ENCODE measurements at regions not wholly inside any gene's neighbourhood (a gene's known extent, or its start where the extent isn't known, plus 50 kb on each side); places are given as distances from the start of the nearest gene placed in this dataset.

- Mint-ChIP-seq H3K36me3 (ENCODE audit: insufficient read depth) (no peaks in the 10 kb centered on the region), H3K4me1 (ENCODE audit: low read depth) (peaks cover 30% of the 10 kb centered on the region), H3K4me3 (ENCODE audit: low read depth) (peak overlapping the region; percentile 64), H3K27ac (peak overlapping the region; percentile 88), H3K27me3 (peaks cover 67% of the 10 kb centered on the region), H3K9me3 (ENCODE audit: low read depth) (no peaks in the 10 kb centered on the region)
- DNase-seq (ENCODE audit: low spot score, unreplicated experiment): no peak
- TF ChIP-seq, protein P1, sequence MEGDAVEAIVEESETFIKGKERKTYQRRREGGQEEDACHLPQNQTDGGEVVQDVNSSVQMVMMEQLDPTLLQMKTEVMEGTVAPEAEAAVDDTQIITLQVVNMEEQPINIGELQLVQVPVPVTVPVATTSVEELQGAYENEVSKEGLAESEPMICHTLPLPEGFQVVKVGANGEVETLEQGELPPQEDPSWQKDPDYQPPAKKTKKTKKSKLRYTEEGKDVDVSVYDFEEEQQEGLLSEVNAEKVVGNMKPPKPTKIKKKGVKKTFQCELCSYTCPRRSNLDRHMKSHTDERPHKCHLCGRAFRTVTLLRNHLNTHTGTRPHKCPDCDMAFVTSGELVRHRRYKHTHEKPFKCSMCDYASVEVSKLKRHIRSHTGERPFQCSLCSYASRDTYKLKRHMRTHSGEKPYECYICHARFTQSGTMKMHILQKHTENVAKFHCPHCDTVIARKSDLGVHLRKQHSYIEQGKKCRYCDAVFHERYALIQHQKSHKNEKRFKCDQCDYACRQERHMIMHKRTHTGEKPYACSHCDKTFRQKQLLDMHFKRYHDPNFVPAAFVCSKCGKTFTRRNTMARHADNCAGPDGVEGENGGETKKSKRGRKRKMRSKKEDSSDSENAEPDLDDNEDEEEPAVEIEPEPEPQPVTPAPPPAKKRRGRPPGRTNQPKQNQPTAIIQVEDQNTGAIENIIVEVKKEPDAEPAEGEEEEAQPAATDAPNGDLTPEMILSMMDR (IDR thresholded peaks at IDR 0.05; ENCODE audit: unreplicated experiment): no peak
These were observed 149.1 kb upstream of the KLF4 start for GRCh38 chr9:107638521-107639310.

- Mint-ChIP-seq H3K27ac (peak overlapping the region; percentile 88), H3K4me1 (ENCODE audit: low read depth) (peaks cover 34% of the 10 kb centered on the region), H3K27me3 (peaks cover 66% of the 10 kb centered on the region), H3K9me3 (ENCODE audit: low read depth) (no peaks in the 10 kb centered on the region), H3K4me3 (ENCODE audit: low read depth) (peak overlapping the region; percentile 64), H3K36me3 (ENCODE audit: insufficient read depth) (no peaks in the 10 kb centered on the region)
- peak; percentile 32 for DNase-seq (ENCODE audit: low spot score, unreplicated experiment)
- TF ChIP-seq, protein P1 (IDR thresholded peaks at IDR 0.05; ENCODE audit: unreplicated experiment): peak; percentile 21
These were observed 148.2 kb upstream of the KLF4 start for GRCh38 chr9:107637421-107638420.

DNA sequence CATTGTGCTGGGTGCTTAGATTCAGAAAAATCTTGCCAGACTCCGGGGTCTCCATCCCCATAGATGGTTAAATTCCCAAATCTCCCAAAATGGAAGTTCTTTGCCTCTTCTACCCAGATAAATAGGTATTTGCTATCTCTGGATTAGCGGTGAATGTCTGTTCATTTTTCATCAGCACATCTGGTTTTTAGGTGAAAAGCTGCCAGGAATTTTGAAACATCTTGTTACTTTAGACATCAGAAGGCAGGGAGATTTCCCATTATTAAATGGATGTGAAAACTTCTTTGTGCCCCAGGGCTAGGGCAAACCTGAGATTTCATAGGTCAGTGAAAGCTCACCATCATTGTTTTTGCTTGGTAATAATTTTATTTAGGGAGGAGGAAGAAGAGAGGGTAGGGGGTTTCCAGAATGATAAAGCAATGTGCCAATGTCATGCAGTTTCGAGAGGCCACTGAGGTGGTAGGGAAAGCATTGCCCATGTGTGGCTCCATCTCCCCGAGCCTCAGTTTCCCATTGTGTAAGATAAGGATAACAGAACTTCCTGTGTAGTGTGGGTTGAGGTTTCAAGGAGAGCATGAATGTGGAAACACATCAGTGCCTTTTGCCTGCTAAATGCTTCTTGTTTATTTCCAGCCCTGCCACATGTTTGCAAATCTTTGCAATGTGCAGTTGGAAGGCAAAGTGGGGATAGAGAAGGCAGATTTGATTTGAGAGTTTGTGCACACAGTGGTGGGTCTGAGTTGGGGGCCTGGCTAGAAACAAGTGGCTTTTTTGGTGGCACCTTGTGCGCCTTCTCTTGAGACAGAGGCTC, 147.2 kb upstream of the KLF4 start:
- H3K4me1 Mint-ChIP-seq (ENCODE audit: low read depth): peaks cover 38% of the 10 kb centered on the region
- no peak overlapping the region for H3K4me3 Mint-ChIP-seq (ENCODE audit: low read depth)
- H3K27ac Mint-ChIP-seq: no peak overlapping the region
- peaks cover 68% of the 10 kb centered on the region for H3K27me3 Mint-ChIP-seq
- DNase-seq (ENCODE audit: low spot score, unreplicated experiment): no peak
- H3K9me3 Mint-ChIP-seq (ENCODE audit: low read depth): no peaks in the 10 kb centered on the region
- TF ChIP-seq, protein P1 (IDR thresholded peaks at IDR 0.05; ENCODE audit: unreplicated experiment): no peak
- no peaks in the 10 kb centered on the region for H3K36me3 Mint-ChIP-seq (ENCODE audit: insufficient read depth)

DNA sequence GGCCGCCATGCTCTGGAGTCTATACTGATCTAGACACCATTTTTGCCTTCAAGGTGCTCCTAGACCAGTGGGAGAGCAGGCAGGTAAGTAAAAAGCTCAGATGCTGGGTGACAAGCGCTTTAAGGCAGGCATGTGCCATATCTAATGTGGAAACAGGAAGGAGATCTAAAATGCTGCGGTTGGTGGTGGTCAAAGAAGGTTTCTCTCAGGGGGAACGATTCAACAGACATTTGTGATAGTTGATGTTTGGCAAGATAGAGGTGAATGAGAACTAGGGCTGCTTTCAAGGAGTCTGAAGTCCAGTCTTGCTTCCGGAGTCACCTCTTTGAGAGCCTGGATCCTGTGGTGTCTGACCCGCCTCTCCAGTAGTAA, 146.2 kb upstream of the KLF4 start:
- H3K9me3 Mint-ChIP-seq (ENCODE audit: low read depth): no peaks in the 10 kb centered on the region
- H3K4me3 Mint-ChIP-seq (ENCODE audit: low read depth): no peak overlapping the region
- no peaks in the 10 kb centered on the region for H3K36me3 Mint-ChIP-seq (ENCODE audit: insufficient read depth)
- no peak for DNase-seq (ENCODE audit: low spot score, unreplicated experiment)
- peaks cover 67% of the 10 kb centered on the region for H3K27me3 Mint-ChIP-seq
- peak overlapping the region; percentile 12 for H3K27ac Mint-ChIP-seq
- TF ChIP-seq, protein P1 (IDR thresholded peaks at IDR 0.05; ENCODE audit: unreplicated experiment): no peak
- peaks cover 37% of the 10 kb centered on the region for H3K4me1 Mint-ChIP-seq (ENCODE audit: low read depth)
